Spleen (tissue), 11 donors: ENCODE measurements at regions not wholly inside any gene's neighbourhood (a gene's known extent, or its start where the extent isn't known, plus 50 kb on each side); places are given as distances from the start of the nearest gene placed in this dataset.

ENCODE experiments used
- DNase-seq: peaks from one replicate; pipeline ENCODE4 v3.0.0-alpha.2; 2020
- H3K27ac ChIP-seq, 8 donors: fragments of 200-600 bp; sonication (generic) in 7 of 8; 1 replicate in 4 of 8; 2 replicates in 4 of 8; pipeline versions ENCODE4 v1.5.0 to v1.8.0; 2016 to 2021; ENCODE audit warnings: inconsistent platforms in 4 of 8, mild to moderate bottlenecking in 4 of 8, moderate library complexity in 1 of 8
- H3K27me3 ChIP-seq, 7 donors: fragments of 200-600 bp; sonication (generic) in 6 of 7; replicated peaks in 1 of 7; 1 replicate in 4 of 7; 2 replicates in 3 of 7; pipeline versions ENCODE4 v1.5.0 to v1.8.0; 2016 to 2021; ENCODE audit warnings: inconsistent platforms in 3 of 7, mild to moderate bottlenecking in 1 of 7
- H3K36me3 ChIP-seq, 6 donors: fragments of 200-600 bp; sonication (generic) in 5 of 6; 1 replicate in 4 of 6; 2 replicates in 2 of 6; pipeline versions ENCODE4 v1.5.0 to v1.8.0; 2016 to 2021; ENCODE audit warnings: inconsistent platforms in 2 of 6
- H3K4me1 ChIP-seq, 6 donors: fragments of 200-600 bp; sonication (generic) in 5 of 6; 1 replicate in 3 of 6; 2 replicates in 3 of 6; pipeline versions ENCODE4 v1.5.0 to v1.8.0; 2016 to 2021; ENCODE audit warnings: inconsistent platforms in 3 of 6
- H3K4me3 ChIP-seq, 8 donors: fragments of 200-600 bp; sonication (generic) in 7 of 8; 1 replicate in 4 of 8; 2 replicates in 4 of 8; pipeline versions ENCODE4 v1.5.0 to v1.8.0; 2016 to 2021; ENCODE audit warnings: inconsistent platforms in 4 of 8, mild to moderate bottlenecking in 4 of 8, moderate library complexity in 2 of 8
- H3K9me3 ChIP-seq, 8 donors: fragments of 200-600 bp; sonication (generic) in 7 of 8; 1 replicate in 4 of 8; 2 replicates in 4 of 8; pipeline versions ENCODE4 v1.5.0 to v1.8.0; 2016 to 2021; ENCODE audit warnings: inconsistent platforms in 4 of 8
- CTCF ChIP-seq, 11 experiments: fragments of 200-600 bp in 7 of 11; fragments of 450-650 bp in 4 of 11; sonication (generic) in 4 of 11; IDR thresholded peaks in 8 of 11; conservative IDR thresholded peaks in 3 of 11; 1 replicate in 7 of 11; 2 replicates in 4 of 11; pipeline versions ENCODE4 v1.4.0 to v1.8.0; 2016 to 2021; ENCODE audit warnings: antibody characterized with exemption in 11 of 11, inconsistent platforms in 4 of 11, mild to moderate bottlenecking in 1 of 11
- POLR2A ChIP-seq, 3 donors: fragments of 450-650 bp; IDR thresholded peaks; one replicate each; pipeline ENCODE4 v1.5.1; 2017; ENCODE audit warnings: antibody characterized with exemption in 3 of 3, mild to moderate bottlenecking in 1 of 3
- POLR2AphosphoS5 ChIP-seq, 3 donors: sonication (generic); formaldehyde crosslinking; IDR thresholded peaks; one replicate each; pipeline ENCODE4 v1.5.1; 2017; ENCODE audit warnings: antibody characterized with exemption in 3 of 3
- WGBS, 5 donors: extraction: QIAGEN DNeasy Blood & Tissue Kit in 3 of 5; methylation state at CpG; one replicate each; pipeline versions ENCODE4 v1.1.5 to v1.1.7; 2013 to 2018; 5-methylcytosine and 5-hydroxymethylcytosine counted together
- intact Hi-C: fragments of 100-400 bp; cut with DNase I; formaldehyde crosslinking; loops from one replicate; pipeline ENCODE4 v1.15.0; 2023; ENCODE audit warnings: low total_unique reads
- donor health status: healthy with polysubstance abuse.
- donor health status: DM: no; HTN: no; CAD: no; lungs with moderate emphysema.
- donor health status: DM: no; HTN: no; CAD: no.
- donor health status: Bipolar disorder and iron deficiency.
- donor health status: healthy.
- donor health status: DM: no; HTN: no; CAD: no.
- donor health status: DM: yes; HTN: yes; CAD: no.

- Histone ChIP-seq H3K36me3 (no peaks in the 10 kb centered on the region), H3K27ac (no peak overlapping the region), H3K4me1 (no peaks in the 10 kb centered on the region), H3K4me3 (no peak overlapping the region), H3K9me3 (no peaks in the 10 kb centered on the region), H3K27me3 (no peaks in the 10 kb centered on the region)
- no peak for TF ChIP-seq POLR2A (IDR thresholded peaks at IDR 0.05)
- no peak for TF ChIP-seq CTCF (IDR thresholded peaks at IDR 0.05 in 8 of 11, conservative IDR thresholded peaks at IDR 0.05 in 3 of 11)
- TF ChIP-seq POLR2AphosphoS5 (IDR thresholded peaks at IDR 0.05): no peak
- 58 to 82% (median 69%) methylated on average over 1 of the region's 1 CpG for WGBS, 5 donors
- no peak for DNase-seq
- intact Hi-C loops: no loop called here
Measured at GRCh38 chr3:168988853-168989252, 674.7 kb downstream of the MECOM start.

GRCh38 chr3:168984872-168985271 lies 678.6 kb downstream of the MECOM start:
- Histone ChIP-seq H3K36me3 (no peaks in the 10 kb centered on the region), H3K27ac (no peak overlapping the region), H3K9me3 (no peaks in the 10 kb centered on the region), H3K27me3 (no peaks in the 10 kb centered on the region), H3K4me1 (no peaks in the 10 kb centered on the region), H3K4me3 (no peak overlapping the region)
- intact Hi-C loops: no loop called here
- 57 to 83% (median 70%) methylated on average over 1 of the region's 1 CpG for WGBS, 5 donors
- no peak for TF ChIP-seq POLR2A (IDR thresholded peaks at IDR 0.05)
- no peak for TF ChIP-seq CTCF (IDR thresholded peaks at IDR 0.05 in 8 of 11, conservative IDR thresholded peaks at IDR 0.05 in 3 of 11)
- TF ChIP-seq POLR2AphosphoS5 (IDR thresholded peaks at IDR 0.05): no peak
- no peak for DNase-seq

- no peak for DNase-seq
- Histone ChIP-seq H3K9me3 (no peaks in the 10 kb centered on the region), H3K27me3 (no peaks in the 10 kb centered on the region), H3K4me3 (no peak overlapping the region), H3K27ac (no peak overlapping the region), H3K36me3 (no peaks in the 10 kb centered on the region), H3K4me1 (no peaks in the 10 kb centered on the region)
- intact Hi-C loops: no loop called here
- no peak for TF ChIP-seq POLR2A (IDR thresholded peaks at IDR 0.05)
- no peak for TF ChIP-seq POLR2AphosphoS5 (IDR thresholded peaks at IDR 0.05)
- no peak for TF ChIP-seq CTCF (IDR thresholded peaks at IDR 0.05 in 8 of 11, conservative IDR thresholded peaks at IDR 0.05 in 3 of 11)
- 78 to 98% (median 91%) methylated on average over 1 of the region's 1 CpG for WGBS, 5 donors
Measured at GRCh38 chr3:168983046-168983445, 680.5 kb downstream of the MECOM start.

- 89 to 95% (median 92%) methylated on average over 4 of the region's 4 CpGs for WGBS, 5 donors
- no peaks in the 10 kb centered on the region for H3K4me1 ChIP-seq
- no peaks in the 10 kb centered on the region for H3K36me3 ChIP-seq
- TF ChIP-seq POLR2A (IDR thresholded peaks at IDR 0.05): no peak
- TF ChIP-seq POLR2AphosphoS5 (IDR thresholded peaks at IDR 0.05): no peak
- TF ChIP-seq CTCF (IDR thresholded peaks at IDR 0.05 in 8 of 11, conservative IDR thresholded peaks at IDR 0.05 in 3 of 11): no peak
- H3K9me3 ChIP-seq: no peaks in the 10 kb centered on the region
- no peak for DNase-seq
- intact Hi-C loops: no loop called here
- no peak overlapping the region for H3K4me3 ChIP-seq
- no peak overlapping the region for H3K27ac ChIP-seq
- H3K27me3 ChIP-seq: no peaks in the 10 kb centered on the region
Measured at GRCh38 chr3:168981396-168981795, 682.1 kb downstream of the MECOM start.
